ENCODE measurements at regions not wholly inside any gene's neighbourhood (a gene's known extent, or its start where the extent isn't known, plus 50 kb on each side); places are given as distances from the start of the nearest gene placed in this dataset.

- no peak for ATAC-seq (ENCODE audit: insufficient read depth, low read depth)
- no peaks in the 10 kb centered on the region for H3K9me3 ChIP-seq (ENCODE audit: insufficient read depth, low read length, severe bottlenecking)
Observed at GRCh38 chr2:191559569-191559968, 118.4 kb upstream of the NABP1 start.

GRCh38 chr2:191560411-191560980 is 117.4 kb upstream of the NABP1 start:
- Histone ChIP-seq H3K4me1 (ENCODE audit: insufficient read depth, low read length) (peaks cover 5% of the 10 kb centered on the region; the same call in 1 of the 2 replicates), H3K9me3 (ENCODE audit: insufficient read depth, low read length, severe bottlenecking) (no peaks in the 10 kb centered on the region), H3K9ac (ENCODE audit: low read depth, low read length) (no peak overlapping the region), H3K4me3 (ENCODE audit: low read depth in 1 of 2, low read length in 2 of 2) (no peak overlapping the region), H3K27ac (ENCODE audit: low read length) (no peak overlapping the region), H3K27me3 (ENCODE audit: insufficient read depth, low read length, poor library complexity) (peaks cover 34% of the 10 kb centered on the region), H2AFZ (ENCODE audit: low read depth, low read length) (no peak overlapping the region), H3K36me3 (ENCODE audit: insufficient read depth, low read length) (no peaks in the 10 kb centered on the region), H3K79me2 (ENCODE audit: insufficient read depth, low read length) (no peaks in the 10 kb centered on the region), H3K4me2 (ENCODE audit: insufficient read depth, low read length) (no peak overlapping the region), H4K20me1 (ENCODE audit: insufficient read depth, low read length) (no peaks in the 10 kb centered on the region)
- no peak for TF ChIP-seq CTCF (IDR thresholded peaks at IDR 0.05; ENCODE audit: borderline replicate concordance, extremely low read depth, low read length, poor library complexity, severe bottlenecking)
- no peak for TF ChIP-seq EZH2 (IDR thresholded peaks at IDR 0.05; ENCODE audit: borderline replicate concordance, low read depth, low read length, severe bottlenecking)
- no peak for DNase-seq
- ATAC-seq (ENCODE audit: insufficient read depth, low read depth) = no peak

More at GRCh38 chr2:191559569-191559968, 118.4 kb upstream of the NABP1 start:
- Histone ChIP-seq H3K79me2 (ENCODE audit: insufficient read depth, low read length) (no peaks in the 10 kb centered on the region), H3K4me1 (ENCODE audit: insufficient read depth, low read length) (peaks cover 8% of the 10 kb centered on the region; the same call in 1 of the 2 replicates), H3K27ac (ENCODE audit: low read length) (no peak overlapping the region), H3K27me3 (ENCODE audit: insufficient read depth, low read length, poor library complexity) (peaks cover 30% of the 10 kb centered on the region), H3K4me3 (ENCODE audit: low read depth in 1 of 2, low read length in 2 of 2) (no peak overlapping the region), H3K36me3 (ENCODE audit: insufficient read depth, low read length) (no peaks in the 10 kb centered on the region), H2AFZ (ENCODE audit: low read depth, low read length) (no peak overlapping the region), H3K4me2 (ENCODE audit: insufficient read depth, low read length) (no peak overlapping the region), H3K9ac (ENCODE audit: low read depth, low read length) (no peak overlapping the region), H4K20me1 (ENCODE audit: insufficient read depth, low read length) (no peaks in the 10 kb centered on the region)
- no peak for DNase-seq
- TF ChIP-seq CTCF (IDR thresholded peaks at IDR 0.05; ENCODE audit: borderline replicate concordance, extremely low read depth, low read length, poor library complexity, severe bottlenecking) = no peak

GRCh38 chr2:191565120-191565519 is 112.8 kb upstream of the NABP1 start:
- H3K4me1 ChIP-seq (ENCODE audit: insufficient read depth, low read length) = peaks cover 5% of the 10 kb centered on the region; the same call in 1 of the 2 replicates
- peaks cover 27% of the 10 kb centered on the region for H3K27me3 ChIP-seq (ENCODE audit: insufficient read depth, low read length, poor library complexity)
- H3K4me2 ChIP-seq (ENCODE audit: insufficient read depth, low read length) = no peak overlapping the region
- DNase-seq (no peak), ATAC-seq (ENCODE audit: insufficient read depth, low read depth) (no peak)
- no peak for TF ChIP-seq CTCF (IDR thresholded peaks at IDR 0.05; ENCODE audit: borderline replicate concordance, extremely low read depth, low read length, poor library complexity, severe bottlenecking)
- no peak for TF ChIP-seq EZH2 (IDR thresholded peaks at IDR 0.05; ENCODE audit: borderline replicate concordance, low read depth, low read length, severe bottlenecking)
- no peaks in the 10 kb centered on the region for H3K79me2 ChIP-seq (ENCODE audit: insufficient read depth, low read length)
- H3K9ac ChIP-seq (ENCODE audit: low read depth, low read length) = no peak overlapping the region
- H4K20me1 ChIP-seq (ENCODE audit: insufficient read depth, low read length) = no peaks in the 10 kb centered on the region
- no peak overlapping the region for H3K27ac ChIP-seq (ENCODE audit: low read length)
- no peaks in the 10 kb centered on the region for H3K9me3 ChIP-seq (ENCODE audit: insufficient read depth, low read length, severe bottlenecking)
- no peak overlapping the region for H3K4me3 ChIP-seq (ENCODE audit: low read depth in 1 of 2, low read length in 2 of 2)
- no peaks in the 10 kb centered on the region for H3K36me3 ChIP-seq (ENCODE audit: insufficient read depth, low read length)
- H2AFZ ChIP-seq (ENCODE audit: low read depth, low read length) = no peak overlapping the region
